ENCODE measurements at regions not wholly inside any gene's neighbourhood (a gene's known extent, or its start where the extent isn't known, plus 50 kb on each side); places are given as distances from the start of the nearest gene placed in this dataset.

- Histone ChIP-seq H3K27me3 (replicated peaks) (no peaks in the 10 kb centered on the region), H3K4me3 (ENCODE audit: low read depth, low read length) (no peak overlapping the region), H3K27ac (no peak overlapping the region), H3K36me3 (replicated peaks) (no peaks in the 10 kb centered on the region)
- no peak for DNase-seq
- TF ChIP-seq, protein P1, sequence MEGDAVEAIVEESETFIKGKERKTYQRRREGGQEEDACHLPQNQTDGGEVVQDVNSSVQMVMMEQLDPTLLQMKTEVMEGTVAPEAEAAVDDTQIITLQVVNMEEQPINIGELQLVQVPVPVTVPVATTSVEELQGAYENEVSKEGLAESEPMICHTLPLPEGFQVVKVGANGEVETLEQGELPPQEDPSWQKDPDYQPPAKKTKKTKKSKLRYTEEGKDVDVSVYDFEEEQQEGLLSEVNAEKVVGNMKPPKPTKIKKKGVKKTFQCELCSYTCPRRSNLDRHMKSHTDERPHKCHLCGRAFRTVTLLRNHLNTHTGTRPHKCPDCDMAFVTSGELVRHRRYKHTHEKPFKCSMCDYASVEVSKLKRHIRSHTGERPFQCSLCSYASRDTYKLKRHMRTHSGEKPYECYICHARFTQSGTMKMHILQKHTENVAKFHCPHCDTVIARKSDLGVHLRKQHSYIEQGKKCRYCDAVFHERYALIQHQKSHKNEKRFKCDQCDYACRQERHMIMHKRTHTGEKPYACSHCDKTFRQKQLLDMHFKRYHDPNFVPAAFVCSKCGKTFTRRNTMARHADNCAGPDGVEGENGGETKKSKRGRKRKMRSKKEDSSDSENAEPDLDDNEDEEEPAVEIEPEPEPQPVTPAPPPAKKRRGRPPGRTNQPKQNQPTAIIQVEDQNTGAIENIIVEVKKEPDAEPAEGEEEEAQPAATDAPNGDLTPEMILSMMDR (IDR thresholded peaks at IDR 0.05; ENCODE audit: low read depth, low read length, missing control alignments): no peak
- in situ Hi-C loops (cut with HindIII; ENCODE audit: low pct_ligation_motif_present, low sequenced_read_pairs): no loop called here
These were observed 694.7 kb downstream of the ARHGAP15 start for GRCh38 chr2:143823876-143824275.

DNA sequence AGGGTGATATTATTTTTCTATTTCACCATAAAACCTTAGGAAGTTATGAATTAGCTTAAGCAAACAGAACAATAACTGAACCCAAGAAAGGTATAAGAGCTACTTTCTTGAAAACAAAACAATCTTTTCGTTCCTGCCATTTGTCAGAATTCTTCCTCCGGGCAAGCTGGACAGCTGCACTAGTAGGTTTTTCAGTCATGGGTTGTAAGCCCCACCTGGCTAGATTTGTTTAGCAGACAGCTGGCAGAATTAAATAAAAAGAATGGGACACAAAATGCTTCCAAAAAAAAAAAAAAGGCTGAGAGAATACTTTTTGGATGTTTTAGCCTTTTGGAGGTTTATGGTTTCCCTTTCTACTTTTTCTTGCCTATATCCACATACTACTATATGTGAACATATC, 694.1 kb downstream of the ARHGAP15 start:
- TF ChIP-seq, protein P1 (IDR thresholded peaks at IDR 0.05; ENCODE audit: low read depth, low read length, missing control alignments): no peak
- H3K36me3 ChIP-seq (replicated peaks): no peaks in the 10 kb centered on the region
- DNase-seq: no peak
- no peak overlapping the region for H3K27ac ChIP-seq
- H3K4me3 ChIP-seq (ENCODE audit: low read depth, low read length): no peak overlapping the region
- H3K27me3 ChIP-seq (replicated peaks): no peaks in the 10 kb centered on the region
- in situ Hi-C loops (cut with HindIII; ENCODE audit: low pct_ligation_motif_present, low sequenced_read_pairs): no loop called here

- no peak overlapping the region for H3K4me3 ChIP-seq (ENCODE audit: low read depth, low read length)
- no peak overlapping the region for H3K27ac ChIP-seq
- DNase-seq: no peak
- H3K27me3 ChIP-seq (replicated peaks): no peaks in the 10 kb centered on the region
- no peaks in the 10 kb centered on the region for H3K36me3 ChIP-seq (replicated peaks)
- TF ChIP-seq, protein P1 (IDR thresholded peaks at IDR 0.05; ENCODE audit: low read depth, low read length, missing control alignments): no peak
- in situ Hi-C loops (cut with HindIII; ENCODE audit: low pct_ligation_motif_present, low sequenced_read_pairs): no loop called here
These were observed 693.5 kb downstream of the ARHGAP15 start for GRCh38 chr2:143822736-143823135.

GRCh38 chr2:143819764-143820163, 690.5 kb downstream of the ARHGAP15 start:
- Histone ChIP-seq H3K27ac (no peak overlapping the region), H3K36me3 (replicated peaks) (no peaks in the 10 kb centered on the region), H3K4me3 (ENCODE audit: low read depth, low read length) (no peak overlapping the region), H3K27me3 (replicated peaks) (no peaks in the 10 kb centered on the region)
- TF ChIP-seq, protein P1 (IDR thresholded peaks at IDR 0.05; ENCODE audit: low read depth, low read length, missing control alignments): no peak
- in situ Hi-C loops (cut with HindIII; ENCODE audit: low pct_ligation_motif_present, low sequenced_read_pairs): no loop called here
- DNase-seq: no peak

- TF ChIP-seq, protein P1 (IDR thresholded peaks at IDR 0.05; ENCODE audit: low read depth, low read length, missing control alignments): no peak
- no peaks in the 10 kb centered on the region for H3K27me3 ChIP-seq (replicated peaks)
- no peak for DNase-seq
- H3K36me3 ChIP-seq (replicated peaks): no peaks in the 10 kb centered on the region
- in situ Hi-C loops (cut with HindIII; ENCODE audit: low pct_ligation_motif_present, low sequenced_read_pairs): no loop called here
- no peak overlapping the region for H3K4me3 ChIP-seq (ENCODE audit: low read depth, low read length)
- no peak overlapping the region for H3K27ac ChIP-seq
These were observed 690.0 kb downstream of the ARHGAP15 start for GRCh38 chr2:143819190-143819735.

All from brain microvascular endothelial cell (primary cell).